Stimulated activated CD4-positive, alpha-beta T cell treated with anti-CD3 and anti-CD28 coated beads, TNF-alpha, amount 100 ng/mL, for 1 hour (primary cell): ENCODE measurements at regions not wholly inside any gene's neighbourhood (a gene's known extent, or its start where the extent isn't known, plus 50 kb on each side); places are given as distances from the start of the nearest gene placed in this dataset.

ENCODE experiments used
- DNase-seq, 3 donors: peaks; one replicate each; pipeline ENCODE4 v3.0.0-alpha.2; 2020; ENCODE audit warnings: low read depth in 3 of 3, low spot score in 1 of 3

DNA sequence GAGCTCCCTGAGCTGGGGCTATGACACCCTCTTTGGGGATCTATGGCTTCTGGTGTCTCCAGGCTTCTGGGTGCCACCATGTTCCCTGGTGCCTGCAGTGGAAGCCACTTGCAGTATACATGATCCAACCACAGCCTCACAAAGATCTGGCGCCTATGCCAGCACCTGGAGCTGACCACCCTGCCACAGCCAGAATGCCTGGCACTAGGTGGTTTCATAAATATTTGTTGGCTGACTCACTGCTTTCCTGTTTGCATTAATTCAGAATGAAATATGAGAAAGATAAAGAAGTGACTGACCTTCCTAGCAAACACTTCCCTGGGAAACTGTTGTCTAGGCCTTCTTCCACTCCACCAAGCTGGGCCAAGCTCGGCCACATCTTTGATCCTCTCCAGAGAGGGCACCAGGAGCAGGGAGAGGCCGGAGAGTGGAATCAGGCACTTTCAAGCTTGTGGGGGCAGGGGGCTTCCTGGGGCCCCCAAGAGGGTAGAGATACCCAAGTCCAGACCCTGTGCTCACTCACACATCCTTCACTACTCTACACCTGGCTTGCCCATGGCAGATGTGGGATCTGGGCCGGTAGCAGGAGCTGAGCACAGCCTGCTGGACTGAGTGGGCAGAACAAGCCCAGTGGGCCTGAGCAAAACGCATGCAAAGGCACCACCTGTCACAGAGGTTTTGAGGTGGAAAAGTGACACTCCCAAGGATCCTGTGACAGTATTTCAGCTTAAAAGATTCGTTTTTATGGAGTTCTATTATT is 565.7 kb downstream of the SLC4A3 start:
- DNase-seq, result no peak

DNA sequence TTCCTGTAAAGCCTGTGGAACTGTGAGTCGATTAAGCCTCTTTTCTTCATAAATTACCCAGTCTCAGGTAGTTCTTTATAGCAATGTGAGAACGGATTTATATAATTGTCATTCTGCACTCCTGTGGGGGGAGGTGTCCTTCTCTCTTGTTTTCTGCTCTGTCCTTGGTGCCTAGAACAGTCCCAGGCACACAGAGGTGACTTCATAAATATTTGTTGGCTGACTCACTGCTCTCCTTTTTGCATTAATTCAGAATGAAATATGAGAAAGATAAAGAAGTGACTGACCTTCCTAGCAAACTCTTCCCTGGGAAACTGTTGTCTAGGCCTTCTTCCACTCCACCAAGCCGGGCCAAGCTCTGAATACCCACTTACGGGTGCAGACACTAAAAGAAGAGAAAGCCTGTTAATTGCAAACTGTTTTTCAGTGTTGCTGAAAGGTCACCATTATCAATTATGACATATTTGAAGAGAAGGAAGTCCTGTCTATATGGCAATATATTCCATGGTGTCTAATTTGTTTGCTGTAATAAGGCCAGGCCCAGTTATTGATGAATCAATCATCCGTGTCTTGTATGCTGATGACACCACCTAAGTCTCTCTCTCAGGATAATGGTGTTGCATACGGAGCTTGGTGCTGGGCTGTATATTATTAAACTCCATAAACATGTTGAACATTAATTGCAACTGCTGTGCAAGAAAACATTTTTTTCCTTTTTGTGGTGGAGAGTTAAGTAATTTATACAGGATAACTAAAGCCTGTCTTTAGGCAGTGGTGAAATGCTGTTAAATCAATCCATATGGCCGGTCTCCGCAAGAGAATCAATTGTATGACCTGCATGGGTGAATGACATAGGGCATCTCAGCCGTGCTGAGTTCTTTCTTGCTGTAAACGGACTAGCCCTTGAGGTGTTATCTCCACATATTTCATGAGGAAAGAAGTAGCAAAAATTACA is 567.5 kb downstream of the SLC4A3 start:
- DNase-seq, result no peak

DNA sequence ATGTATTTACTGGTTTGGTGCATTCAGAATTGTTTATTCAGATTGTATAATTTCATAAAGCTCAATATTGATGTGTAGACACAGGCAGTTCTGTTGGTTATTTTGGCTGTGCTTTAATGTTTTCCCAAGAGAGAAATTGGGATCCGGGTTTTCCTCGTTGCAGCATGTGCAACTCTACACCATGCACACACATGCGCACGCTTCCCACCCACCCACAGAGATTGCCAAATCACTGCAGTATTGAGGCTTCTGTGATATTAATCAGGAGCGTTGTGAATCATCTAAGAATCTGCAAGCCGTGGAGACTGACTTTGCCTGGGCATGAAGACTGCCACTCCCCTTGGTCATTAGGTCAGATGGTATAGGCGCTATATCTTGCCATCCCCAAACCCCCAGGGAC is 571.5 kb downstream of the SLC4A3 start:
- DNase-seq, result no peak

- no peak for DNase-seq
Measured at GRCh38 chr2:220202066-220202465, 574.6 kb downstream of the SLC4A3 start.

GRCh38 chr2:220209093-220209492 is 581.7 kb downstream of the SLC4A3 start:
- no peak for DNase-seq

DNA sequence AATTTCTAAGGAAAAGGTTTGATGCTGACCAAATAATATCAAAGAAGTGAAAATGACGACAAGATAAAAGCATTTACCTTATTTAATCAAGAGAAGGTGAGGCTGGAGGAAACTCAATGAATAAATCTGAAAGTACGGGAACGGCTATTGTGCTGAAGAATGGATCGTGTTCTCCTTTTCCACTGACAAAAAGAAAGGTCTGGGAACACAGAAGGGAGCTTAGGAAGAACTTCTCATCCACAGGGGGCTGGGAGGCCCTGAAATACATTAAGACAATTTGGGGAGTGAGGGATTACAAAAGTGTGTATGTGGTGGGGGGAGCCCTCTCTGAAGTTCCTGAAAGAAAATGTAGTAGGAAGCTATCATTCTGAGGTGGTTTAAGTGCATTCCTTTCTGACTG is 582.3 kb downstream of the SLC4A3 start:
- DNase-seq, result no peak

DNA sequence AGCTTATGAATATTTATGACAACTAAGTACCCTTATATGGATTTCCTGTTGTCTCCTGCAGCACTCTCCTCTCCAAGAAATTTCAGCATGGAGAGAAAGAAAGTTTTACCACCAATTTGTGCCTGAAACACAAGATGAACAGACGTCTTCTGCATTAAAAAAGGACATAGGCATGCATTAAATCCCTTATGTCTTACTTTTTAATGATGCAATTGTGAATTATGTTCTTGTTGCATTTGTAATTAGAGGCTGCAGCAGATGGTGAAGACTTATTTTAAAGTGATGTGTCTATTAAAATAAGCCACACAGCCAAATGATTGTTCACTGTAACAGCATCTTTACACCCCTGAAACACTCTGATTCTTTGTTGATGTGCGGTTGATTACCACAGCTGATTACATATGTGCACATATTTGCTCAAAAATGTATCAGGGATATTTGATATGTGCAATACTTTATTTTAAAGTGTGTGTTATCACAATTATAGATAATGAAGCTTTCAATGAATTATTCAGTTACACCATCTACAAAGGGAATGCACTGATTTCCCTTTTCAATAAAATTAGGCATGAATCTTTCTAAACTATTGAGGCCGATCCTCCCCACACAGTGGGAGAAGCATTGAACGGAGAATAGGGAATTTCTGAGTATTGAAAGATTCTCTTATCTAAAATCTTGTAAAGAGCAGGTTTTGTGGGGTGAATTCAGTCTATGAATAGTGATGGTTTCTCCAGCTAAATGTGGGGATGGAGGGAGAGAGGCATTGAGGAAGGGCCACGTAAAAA is 585.1 kb downstream of the SLC4A3 start:
- DNase-seq, result no peak

DNA sequence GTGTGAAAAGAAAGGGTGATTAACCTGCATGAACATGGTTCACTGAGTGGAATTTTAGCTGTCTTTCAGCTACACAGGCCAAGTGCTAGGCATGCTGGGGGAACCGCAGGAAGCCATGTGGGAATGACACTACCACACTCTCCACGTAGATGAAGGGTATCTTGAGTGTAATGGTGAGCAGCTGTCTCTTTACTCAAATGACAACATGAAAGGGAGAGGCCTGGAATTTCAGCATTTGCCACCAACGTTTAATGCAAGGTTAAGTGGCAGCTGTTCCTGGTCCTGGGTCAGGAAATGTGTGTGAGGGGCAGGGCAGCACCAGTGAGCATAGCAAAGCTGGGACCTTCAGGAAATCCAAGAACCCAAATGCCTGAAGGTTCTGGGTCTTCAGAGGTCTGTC is 588.4 kb downstream of the SLC4A3 start:
- no peak for DNase-seq

DNA sequence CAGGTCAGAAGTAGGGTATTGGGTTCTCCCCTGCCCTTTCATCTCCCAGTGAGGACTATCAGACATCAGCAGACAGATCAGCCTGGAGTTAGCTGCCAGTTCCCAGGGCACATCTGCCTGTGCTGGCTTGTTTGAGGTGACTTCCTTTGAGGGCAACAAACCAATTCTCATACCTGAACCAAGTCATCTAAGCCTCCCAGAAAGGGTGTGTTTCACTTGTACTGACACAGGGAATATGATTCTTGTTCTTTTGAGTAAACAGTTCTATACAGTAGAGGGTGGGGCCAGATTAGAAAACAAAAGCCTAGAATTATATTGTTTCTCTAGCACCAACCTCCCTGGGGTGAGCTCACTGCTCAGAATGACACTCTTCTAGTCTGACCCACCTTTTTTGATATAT is 591.9 kb downstream of the SLC4A3 start:
- DNase-seq, result no peak

GRCh38 chr2:220220009-220220408 is 592.6 kb downstream of the SLC4A3 start:
- no peak for DNase-seq

- no peak for DNase-seq
Measured at GRCh38 chr2:220221992-220222391, 594.6 kb downstream of the SLC4A3 start.

GRCh38 chr2:220224691-220225543 is 597.5 kb downstream of the SLC4A3 start:
- no peak for DNase-seq

DNA sequence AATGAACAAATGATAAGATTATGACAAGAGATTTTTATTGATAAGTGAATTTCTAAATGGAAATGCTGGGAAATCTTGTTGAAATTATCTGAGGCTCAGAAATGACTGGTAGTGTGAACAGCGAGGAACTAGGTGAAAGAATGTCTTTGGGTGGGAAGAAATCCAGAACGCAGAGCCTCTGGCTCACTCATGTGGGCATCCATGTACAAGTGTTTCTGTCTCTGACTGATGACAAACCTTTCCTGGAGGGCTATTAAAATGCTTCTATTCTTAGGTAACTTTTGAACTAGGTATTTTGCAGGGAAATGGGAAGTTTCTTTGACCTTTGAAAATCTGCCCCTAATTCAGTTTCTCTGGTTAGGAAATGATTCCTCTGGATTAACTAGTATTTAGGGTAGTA is 598.6 kb downstream of the SLC4A3 start:
- DNase-seq, result no peak

DNA sequence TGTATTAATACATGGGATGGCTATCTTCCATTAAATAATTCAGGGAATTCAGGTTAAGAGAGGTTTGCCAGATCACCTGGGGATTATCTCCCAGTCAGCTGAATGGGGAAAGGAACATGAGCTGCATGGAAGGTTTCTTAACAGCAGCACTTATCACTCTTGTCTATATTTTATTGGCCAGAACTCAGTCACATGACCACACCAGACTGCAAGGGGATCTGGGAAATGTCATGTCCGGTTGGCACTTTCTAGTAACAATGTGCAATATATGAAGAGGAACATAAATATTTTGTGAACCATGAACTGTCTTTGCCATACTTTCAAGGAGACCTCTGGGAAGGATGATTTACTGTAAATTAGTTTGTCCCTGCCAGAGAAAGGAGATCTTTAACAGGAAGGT is 599.1 kb downstream of the SLC4A3 start:
- no peak for DNase-seq

DNA sequence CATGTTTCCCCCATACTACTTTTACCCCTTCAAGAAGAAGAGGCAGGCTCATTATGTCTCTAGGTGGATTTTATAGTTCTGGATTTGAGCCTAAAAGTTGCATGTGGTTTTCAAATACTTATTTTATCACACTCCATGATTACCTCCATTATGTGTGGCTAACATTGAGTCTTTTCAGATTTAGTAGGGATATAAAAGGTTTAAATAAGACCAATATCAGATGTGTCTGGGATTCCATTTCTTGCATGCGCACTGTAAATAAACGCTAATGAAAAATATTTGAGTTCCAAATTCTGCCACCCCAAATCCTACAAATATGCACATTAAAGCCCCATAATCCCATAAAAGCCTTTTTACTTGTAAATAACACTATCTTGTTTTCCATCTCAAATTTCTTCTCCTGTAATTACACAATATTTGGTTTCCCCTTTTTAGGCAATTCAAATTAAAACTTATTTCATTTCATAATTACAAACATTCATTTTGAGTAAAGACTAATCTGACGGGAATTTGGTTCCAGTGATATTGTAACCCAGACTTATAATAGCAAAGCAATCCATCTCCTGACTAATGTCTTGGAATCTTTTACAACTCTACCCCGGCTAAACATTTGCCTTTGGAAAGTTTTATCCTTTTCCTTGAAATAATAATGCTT is 600.0 kb downstream of the SLC4A3 start:
- no peak for DNase-seq

DNA sequence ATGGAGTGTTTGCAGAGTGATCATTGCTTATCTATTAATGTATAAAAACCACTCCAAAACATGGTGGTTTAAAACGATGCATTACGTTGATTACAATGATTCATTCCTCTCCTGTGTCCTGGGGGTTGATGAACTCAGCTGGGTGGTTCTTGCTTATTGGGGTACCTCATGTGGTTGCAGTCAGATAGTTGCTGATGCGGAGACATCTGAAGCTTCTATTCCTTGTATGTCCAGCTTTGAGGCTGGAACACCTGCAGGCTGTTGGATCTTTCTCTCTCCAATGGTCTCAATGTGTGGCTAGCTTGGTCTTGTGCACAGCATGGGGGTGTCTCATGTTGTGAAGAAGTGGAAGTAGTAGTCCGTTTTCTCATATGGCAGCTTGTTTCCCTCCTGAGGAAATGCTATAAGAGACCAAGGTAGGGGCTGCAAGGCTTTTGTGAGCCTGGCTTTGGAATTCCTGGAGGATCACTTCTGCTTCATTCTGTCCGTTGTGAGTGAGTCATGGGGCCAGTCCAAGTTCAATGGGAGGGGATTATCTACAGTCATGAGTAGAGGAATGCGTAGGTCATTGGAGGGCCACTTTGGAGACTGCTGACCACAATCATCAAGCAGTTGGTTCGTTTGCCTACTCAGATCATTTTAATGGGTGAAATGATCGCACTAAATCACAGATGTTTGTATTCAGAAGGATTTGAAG is 601.0 kb downstream of the SLC4A3 start:
- DNase-seq, result no peak

- DNase-seq, result no peak
Measured at GRCh38 chr2:220240641-220241040, 613.2 kb downstream of the SLC4A3 start.

- DNase-seq, result no peak
Measured at GRCh38 chr2:220241423-220241822, 614.0 kb downstream of the SLC4A3 start.

DNA sequence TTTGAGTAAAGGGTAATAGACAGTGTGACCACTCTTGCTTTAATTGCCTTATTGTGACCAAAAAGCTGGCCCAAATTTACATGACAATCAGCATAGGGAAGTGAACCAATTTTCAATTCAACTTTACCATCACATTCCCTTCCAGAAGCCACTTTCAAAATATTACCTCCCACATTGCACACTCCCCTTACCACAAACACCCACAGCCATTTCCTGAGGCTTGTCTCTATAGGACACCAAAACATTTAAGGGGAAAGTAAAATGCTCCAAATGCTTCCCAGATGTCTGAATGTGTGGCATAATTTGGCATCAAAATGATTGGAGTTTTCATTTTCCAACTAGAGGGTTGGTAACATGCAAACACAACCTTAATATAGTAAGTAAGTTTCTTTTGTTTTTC is 616.1 kb downstream of the SLC4A3 start:
- no peak for DNase-seq

- DNase-seq, result no peak
Measured at GRCh38 chr2:220246386-220246785, 619.0 kb downstream of the SLC4A3 start.
